Right lobe of liver (tissue), 6 donors: ENCODE measurements at regions not wholly inside any gene's neighbourhood (a gene's known extent, or its start where the extent isn't known, plus 50 kb on each side); places are given as distances from the start of the nearest gene placed in this dataset.

Experiments used
- ATAC-seq, 4 donors: fragments of 200-7000 bp; cut with Tn5 transposase; one replicate each; pipeline ENCODE4 v1.9.1; 2020; ENCODE audit warnings: mild to moderate bottlenecking in 4 of 4, moderate library complexity in 4 of 4
- DNase-seq, 3 donors: peaks; one replicate each; pipeline ENCODE4 v3.0.0-alpha.2; 2020
- H3K27ac ChIP-seq, 3 donors: fragments of 200-600 bp; one replicate each; pipeline ENCODE4 v1.8.0; 2022
- H3K27me3 ChIP-seq, 2 donors: fragments of 200-600 bp; one replicate each; pipeline ENCODE4 v1.8.0; 2022
- H3K36me3 ChIP-seq, 4 donors: fragments of 200-600 bp; sonication (generic) in 1 of 4; one replicate each; pipeline versions ENCODE4 v1.5.1 to v1.8.0; 2017 to 2022; ENCODE audit warnings: control low read depth in 1 of 4
- H3K4me1 ChIP-seq, 4 donors: fragments of 200-600 bp; sonication (generic) in 1 of 4; one replicate each; pipeline versions ENCODE4 v1.5.1 to v1.8.0; 2017 to 2022; ENCODE audit warnings: control low read depth in 1 of 4
- H3K4me3 ChIP-seq, 3 donors: fragments of 200-600 bp; one replicate each; pipeline ENCODE4 v1.8.0; 2022
- H3K9me3 ChIP-seq, 4 donors: fragments of 200-600 bp; sonication (generic) in 1 of 4; one replicate each; pipeline versions ENCODE4 v1.5.1 to v1.8.0; 2017 to 2022; ENCODE audit warnings: control low read depth in 1 of 4
- CTCF ChIP-seq, 4 donors: fragments of 200-600 bp in 3 of 4; fragments of 450-650 bp in 1 of 4; IDR thresholded peaks; one replicate each; pipeline versions ENCODE4 v1.5.1 to v1.8.0; 2016 to 2022; ENCODE audit warnings: antibody characterized with exemption in 4 of 4, mild to moderate bottlenecking in 2 of 4
- POLR2A ChIP-seq: fragments of 450-650 bp; IDR thresholded peaks from one replicate; pipeline ENCODE4 v1.6.1; 2017; ENCODE audit warnings: antibody characterized with exemption, mild to moderate bottlenecking
- WGBS: methylation state at CpG from one replicate; pipeline ENCODE4 v1.1.6; 2018; ENCODE audit warnings: low coverage, low lambda C conversion rate; ENCODE audit not compliant: insufficient coverage; ENCODE audit errors: missing lambda C conversion rate; 5-methylcytosine and 5-hydroxymethylcytosine counted together
- intact Hi-C, 2 donors: fragments of 100-400 bp; cut with DNase I; formaldehyde crosslinking; loops; one replicate each; pipeline versions ENCODE4 v1.11.2 to v1.14.1; 2022
- donor health status: DM: no; HTN: yes; CAD: no.
- donor health status: DM: no; HTN: no; CAD: no.
- donor health status: DM: no; HTN: no; CAD: no.
- donor health status: DM: no; HTN: yes; CAD: no.
- donor health status: DM: no; HTN: yes; CAD: no.

- WGBS = 12% methylated on average over 3 of the region's 3 CpGs
- no peaks in the 10 kb centered on the region for H3K4me1 ChIP-seq
- ATAC-seq (no peak), DNase-seq (no peak)
- H3K36me3 ChIP-seq = no peaks in the 10 kb centered on the region
- H3K27ac ChIP-seq = no peak overlapping the region
- no peak overlapping the region for H3K4me3 ChIP-seq
- no peak for TF ChIP-seq CTCF (IDR thresholded peaks at IDR 0.05)
- TF ChIP-seq POLR2A = no peak
- no peaks in the 10 kb centered on the region for H3K27me3 ChIP-seq
- intact Hi-C loops = no loop called here
- H3K9me3 ChIP-seq = no peaks in the 10 kb centered on the region
These were observed 375.8 kb downstream of the GATA3 start for GRCh38 chr10:8430321-8430720.

- Histone ChIP-seq H3K36me3 (no peaks in the 10 kb centered on the region), H3K27ac (no peak overlapping the region), H3K4me3 (no peak overlapping the region), H3K27me3 (no peaks in the 10 kb centered on the region), H3K9me3 (no peaks in the 10 kb centered on the region), H3K4me1 (no peaks in the 10 kb centered on the region)
- TF ChIP-seq POLR2A (no peak), CTCF (IDR thresholded peaks at IDR 0.05) (no peak)
- ATAC-seq = no peak
- intact Hi-C loops = no loop called here
- DNase-seq = no peak
- 22% methylated on average over 1 of the region's 1 CpG for WGBS
These were observed 377.0 kb downstream of the GATA3 start for GRCh38 chr10:8431511-8431910.

GRCh38 chr10:8435186-8436055 lies 380.9 kb downstream of the GATA3 start:
- TF ChIP-seq POLR2A (no peak), CTCF (IDR thresholded peaks at IDR 0.05) (no peak)
- Histone ChIP-seq H3K4me3 (no peak overlapping the region), H3K36me3 (no peaks in the 10 kb centered on the region), H3K27ac (no peak overlapping the region), H3K27me3 (no peaks in the 10 kb centered on the region), H3K4me1 (no peaks in the 10 kb centered on the region), H3K9me3 (no peaks in the 10 kb centered on the region)
- DNase-seq = no peak
- no peak for ATAC-seq
- 67% methylated on average over 10 of the region's 10 CpGs for WGBS
- intact Hi-C loops = no loop called here

- Histone ChIP-seq H3K27me3 (no peaks in the 10 kb centered on the region), H3K36me3 (no peaks in the 10 kb centered on the region), H3K9me3 (no peaks in the 10 kb centered on the region), H3K27ac (no peak overlapping the region), H3K4me3 (no peak overlapping the region), H3K4me1 (no peaks in the 10 kb centered on the region)
- ATAC-seq (no peak), DNase-seq (no peak)
- WGBS = 83% methylated on average over 3 of the region's 3 CpGs
- TF ChIP-seq POLR2A = no peak
- no peak for TF ChIP-seq CTCF (IDR thresholded peaks at IDR 0.05)
- intact Hi-C loops = no loop called here
These were observed 383.4 kb downstream of the GATA3 start for GRCh38 chr10:8437896-8438295.
